ENCODE measurements at regions not wholly inside any gene's neighbourhood (a gene's known extent, or its start where the extent isn't known, plus 50 kb on each side); places are given as distances from the start of the nearest gene placed in this dataset.
"Not testable (repeated sequence)": the region's sequence is repeated elsewhere in the genome, so short reads cannot be mapped to it uniquely, and the experiment has no call there.

GRCh38 chr3:177622982-177623617 is 425.8 kb upstream of the TBL1XR1 start:
- Histone ChIP-seq H3K4me1 (peaks cover 14% of the 10 kb centered on the region), H3K27me3 (no peaks in the 10 kb centered on the region), H3K4me3 (no peak overlapping the region), H3K36me3 (ENCODE audit: low read depth, missing control alignments) (no peaks in the 10 kb centered on the region), H3K27ac (no peak overlapping the region), H3K9me3 (no peaks in the 10 kb centered on the region)
- intact Hi-C loops (cut with DNase I; ENCODE audit: low total_unique reads) = no loop called here
- no peak for DNase-seq
- WGBS, 2 donors = 73 to 82% methylated on average over 5 of the region's 5 CpGs
- TF ChIP-seq CTCF (IDR thresholded peaks at IDR 0.05) = no peak
- TF ChIP-seq POLR2A (IDR thresholded peaks at IDR 0.05) = no peak

GRCh38 chr3:177624528-177625495 is 427.5 kb upstream of the TBL1XR1 start:
- Histone ChIP-seq H3K4me3 (no peak overlapping the region), H3K36me3 (ENCODE audit: low read depth, missing control alignments) (no peaks in the 10 kb centered on the region), H3K4me1 (peaks cover under 1% of the 10 kb centered on the region), H3K27ac (no peak overlapping the region), H3K27me3 (no peaks in the 10 kb centered on the region), H3K9me3 (no peaks in the 10 kb centered on the region)
- WGBS, 2 donors = 83 to 86% methylated on average over 13 of the region's 13 CpGs
- intact Hi-C loops (cut with DNase I; ENCODE audit: low total_unique reads) = no loop called here
- DNase-seq = no peak
- TF ChIP-seq CTCF (IDR thresholded peaks at IDR 0.05) (no peak), POLR2A (IDR thresholded peaks at IDR 0.05) (no peak)

- no peaks in the 10 kb centered on the region for H3K4me1 ChIP-seq
- DNase-seq = no peak
- intact Hi-C loops (cut with DNase I; ENCODE audit: low total_unique reads) = no loop called here
- no peaks in the 10 kb centered on the region for H3K9me3 ChIP-seq
- WGBS, 2 donors = 70 to 73% methylated on average over 2 of the region's 2 CpGs
- TF ChIP-seq POLR2A (IDR thresholded peaks at IDR 0.05) (no peak), CTCF (IDR thresholded peaks at IDR 0.05) (no peak)
- H3K4me3 ChIP-seq = no peak overlapping the region
- no peaks in the 10 kb centered on the region for H3K27me3 ChIP-seq
- no peak overlapping the region for H3K27ac ChIP-seq
- H3K36me3 ChIP-seq (ENCODE audit: low read depth, missing control alignments) = no peaks in the 10 kb centered on the region
Observed at GRCh38 chr3:177626045-177626444, 428.8 kb upstream of the TBL1XR1 start.

- H3K9me3 ChIP-seq; H3K27me3 ChIP-seq; intact Hi-C loops (cut with DNase I; ENCODE audit: low total_unique reads); H3K27ac ChIP-seq; H3K36me3 ChIP-seq (ENCODE audit: low read depth, missing control alignments); H3K4me3 ChIP-seq; H3K4me1 ChIP-seq; DNase-seq: not testable (repeated sequence)
Observed at GRCh38 chr3:177628095-177628719, 430.9 kb upstream of the TBL1XR1 start.

- 82 to 84% methylated on average over 3 of the region's 3 CpGs for WGBS, 2 donors
Observed at GRCh38 chr3:177629276-177629675, 432.0 kb upstream of the TBL1XR1 start.

More at GRCh38 chr3:177629276-177629675, 432.0 kb upstream of the TBL1XR1 start:
- Histone ChIP-seq H3K36me3 (ENCODE audit: low read depth, missing control alignments) (no peaks in the 10 kb centered on the region), H3K27ac (no peak overlapping the region), H3K4me3 (no peak overlapping the region), H3K4me1 (no peaks in the 10 kb centered on the region), H3K27me3 (no peaks in the 10 kb centered on the region), H3K9me3 (no peaks in the 10 kb centered on the region)
- no peak for DNase-seq
- TF ChIP-seq CTCF (IDR thresholded peaks at IDR 0.05) = no peak
- no peak for TF ChIP-seq POLR2A (IDR thresholded peaks at IDR 0.05)
- intact Hi-C loops (cut with DNase I; ENCODE audit: low total_unique reads) = no loop called here

All from testis (tissue), 2 donors.